ENCODE measurements at regions not wholly inside any gene's neighbourhood (a gene's known extent, or its start where the extent isn't known, plus 50 kb on each side); places are given as distances from the start of the nearest gene placed in this dataset.

GRCh38 chr2:207320381-207321159, 154.8 kb upstream of the KLF7 start:
- TF ChIP-seq EZH2phosphoT487 (IDR thresholded peaks at IDR 0.05; ENCODE audit: borderline replicate concordance): no peak
- peak; percentile 44 for TF ChIP-seq CTCF (conservative IDR thresholded peaks at IDR 0.05; ENCODE audit: low read length)
- H4K20me1 ChIP-seq (ENCODE audit: insufficient read depth, low read length, poor library complexity, severe bottlenecking): no peaks in the 10 kb centered on the region
- H2AFZ ChIP-seq (ENCODE audit: low read length): no peak overlapping the region
- no peak overlapping the region for H3K9ac ChIP-seq (ENCODE audit: low read depth, low read length, poor library complexity, severe bottlenecking)
- no peaks in the 10 kb centered on the region for H3K9me2 ChIP-seq (replicated peaks; ENCODE audit: low read depth, low read length)
- H3K9me3 ChIP-seq (ENCODE audit: insufficient read depth, low read depth, low read length): no peaks in the 10 kb centered on the region
- no peak overlapping the region for H3K4me2 ChIP-seq (ENCODE audit: low read depth, low read length, poor library complexity, severe bottlenecking)
- H3K27me3 ChIP-seq (ENCODE audit: insufficient read depth, low read length, poor library complexity, severe bottlenecking): no peaks in the 10 kb centered on the region
- H3F3A ChIP-seq (ENCODE audit: low read depth): no peaks in the 10 kb centered on the region
- no peaks in the 10 kb centered on the region for H3K4me1 ChIP-seq (ENCODE audit: insufficient read depth, low read length, poor library complexity, severe bottlenecking)
- H3K79me2 ChIP-seq (ENCODE audit: insufficient read depth, low read length): no peaks in the 10 kb centered on the region
- H3K36me3 ChIP-seq (ENCODE audit: insufficient read depth, low read length): no peaks in the 10 kb centered on the region
- no peak overlapping the region for H3K4me3 ChIP-seq (ENCODE audit: low read length, poor library complexity, severe bottlenecking)

- Histone ChIP-seq H3K79me2 (ENCODE audit: insufficient read depth, low read length) (no peaks in the 10 kb centered on the region), H3K4me3 (ENCODE audit: low read length, poor library complexity, severe bottlenecking) (no peak overlapping the region), H3K36me3 (ENCODE audit: insufficient read depth, low read length) (no peaks in the 10 kb centered on the region), H3K27me3 (ENCODE audit: insufficient read depth, low read length, poor library complexity, severe bottlenecking) (no peaks in the 10 kb centered on the region), H3K4me2 (ENCODE audit: low read depth, low read length, poor library complexity, severe bottlenecking) (no peak overlapping the region), H3K9me3 (ENCODE audit: insufficient read depth, low read depth, low read length) (no peaks in the 10 kb centered on the region), H3K9me2 (replicated peaks; ENCODE audit: low read depth, low read length) (no peaks in the 10 kb centered on the region), H4K20me1 (ENCODE audit: insufficient read depth, low read length, poor library complexity, severe bottlenecking) (no peaks in the 10 kb centered on the region), H3K9ac (ENCODE audit: low read depth, low read length, poor library complexity, severe bottlenecking) (no peak overlapping the region), H3K4me1 (ENCODE audit: insufficient read depth, low read length, poor library complexity, severe bottlenecking) (no peaks in the 10 kb centered on the region), H3F3A (ENCODE audit: low read depth) (no peaks in the 10 kb centered on the region), H2AFZ (ENCODE audit: low read length) (no peak overlapping the region)
- no peak for TF ChIP-seq CTCF (conservative IDR thresholded peaks at IDR 0.05; ENCODE audit: low read length)
- TF ChIP-seq EZH2phosphoT487 (IDR thresholded peaks at IDR 0.05; ENCODE audit: borderline replicate concordance): no peak
Measured at GRCh38 chr2:207321514-207321913, 155.8 kb upstream of the KLF7 start.

GRCh38 chr2:207324001-207324400, 158.3 kb upstream of the KLF7 start:
- no peak overlapping the region for H3K4me3 ChIP-seq (ENCODE audit: low read length, poor library complexity, severe bottlenecking)
- no peaks in the 10 kb centered on the region for H3F3A ChIP-seq (ENCODE audit: low read depth)
- no peaks in the 10 kb centered on the region for H4K20me1 ChIP-seq (ENCODE audit: insufficient read depth, low read length, poor library complexity, severe bottlenecking)
- no peaks in the 10 kb centered on the region for H3K36me3 ChIP-seq (ENCODE audit: insufficient read depth, low read length)
- H3K4me1 ChIP-seq (ENCODE audit: insufficient read depth, low read length, poor library complexity, severe bottlenecking): peaks cover 6% of the 10 kb centered on the region
- no peaks in the 10 kb centered on the region for H3K79me2 ChIP-seq (ENCODE audit: insufficient read depth, low read length)
- no peak overlapping the region for H3K4me2 ChIP-seq (ENCODE audit: low read depth, low read length, poor library complexity, severe bottlenecking)
- no peak overlapping the region for H3K9ac ChIP-seq (ENCODE audit: low read depth, low read length, poor library complexity, severe bottlenecking)
- no peaks in the 10 kb centered on the region for H3K9me2 ChIP-seq (replicated peaks; ENCODE audit: low read depth, low read length)
- no peaks in the 10 kb centered on the region for H3K27me3 ChIP-seq (ENCODE audit: insufficient read depth, low read length, poor library complexity, severe bottlenecking)
- TF ChIP-seq EZH2phosphoT487 (IDR thresholded peaks at IDR 0.05; ENCODE audit: borderline replicate concordance) (no peak), CTCF (conservative IDR thresholded peaks at IDR 0.05; ENCODE audit: low read length) (no peak)
- no peak overlapping the region for H2AFZ ChIP-seq (ENCODE audit: low read length)
- no peaks in the 10 kb centered on the region for H3K9me3 ChIP-seq (ENCODE audit: insufficient read depth, low read depth, low read length)

Measured in Loucy (cell line).